NB4 (cell line): ENCODE measurements at regions not wholly inside any gene's neighbourhood (a gene's known extent, or its start where the extent isn't known, plus 50 kb on each side); places are given as distances from the start of the nearest gene placed in this dataset.

Experiments used
- CTCF ChIP-seq: IDR thresholded peaks from one replicate; pipeline ENCODE4 v1.5.1; 2012; ENCODE audit warnings: low read depth, low read length
- MAX ChIP-seq: IDR thresholded peaks from 2 replicates; pipeline ENCODE4 v1.6.1; 2011; ENCODE audit warnings: low read depth, low read length

- TF ChIP-seq CTCF, result no peak
- TF ChIP-seq MAX, result no peak
These were observed 215.7 kb downstream of the TMEM182 start for GRCh38 chr2:102977426-102978090.
